ENCODE measurements at regions not wholly inside any gene's neighbourhood (a gene's known extent, or its start where the extent isn't known, plus 50 kb on each side); places are given as distances from the start of the nearest gene placed in this dataset.

GRCh38 chr17:54425671-54426070 is 475.0 kb upstream of the TOM1L1 start:
- TF ChIP-seq CTCF (conservative IDR thresholded peaks at IDR 0.05) (no peak), ZFX (IDR thresholded peaks at IDR 0.05) (no peak)

All from C4-2B (cell line).